GM21528 (cell line): ENCODE measurements at regions not wholly inside any gene's neighbourhood (a gene's known extent, or its start where the extent isn't known, plus 50 kb on each side); places are given as distances from the start of the nearest gene placed in this dataset.
A peak's percentile ranks its signal among the peaks of the same experiment; 100 is the strongest.
"Not testable (repeated sequence)": the region's sequence is repeated elsewhere in the genome, so short reads cannot be mapped to it uniquely, and the experiment has no call there.

Source experiments
- ATAC-seq: cut with Tn5 transposase; IDR thresholded peaks from one replicate; pipeline ENCODE4 v1.9.1; 2021; ENCODE audit warnings: mild to moderate bottlenecking, moderate library complexity; ENCODE audit not compliant: unreplicated experiment, low FRiP score

DNA sequence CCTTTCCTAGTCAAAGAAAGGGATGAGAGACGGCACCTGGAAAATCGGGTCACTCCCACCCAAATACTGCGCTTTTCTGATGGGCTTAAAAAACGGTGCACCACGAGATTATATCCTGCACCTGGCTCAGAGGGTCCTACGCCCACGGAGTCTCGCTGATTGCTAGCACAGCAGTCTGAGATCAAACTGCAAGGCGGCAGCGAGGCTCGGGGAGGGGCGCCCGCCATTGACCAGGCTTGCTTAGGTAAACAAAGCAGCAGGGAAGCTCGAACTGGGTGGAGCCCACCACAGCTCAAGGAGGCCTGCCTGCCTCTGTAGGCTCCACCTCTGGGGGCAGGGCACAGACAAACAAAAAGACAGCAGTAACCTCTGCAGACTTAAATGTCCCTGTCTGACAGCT, 309.9 kb downstream of the KIF20B start:
- ATAC-seq: not testable (repeated sequence)

GRCh38 chr10:90018819-90019218, 317.4 kb downstream of the KIF20B start:
- ATAC-seq: no peak

GRCh38 chr10:90020506-90020905, 319.1 kb downstream of the KIF20B start:
- ATAC-seq: no peak

GRCh38 chr10:90023950-90024349, 322.6 kb downstream of the KIF20B start:
- no peak for ATAC-seq

- ATAC-seq: no peak
Observed at GRCh38 chr10:90028312-90028711, 326.9 kb downstream of the KIF20B start.

GRCh38 chr10:90031776-90032175, 330.4 kb downstream of the KIF20B start:
- ATAC-seq: no peak

DNA sequence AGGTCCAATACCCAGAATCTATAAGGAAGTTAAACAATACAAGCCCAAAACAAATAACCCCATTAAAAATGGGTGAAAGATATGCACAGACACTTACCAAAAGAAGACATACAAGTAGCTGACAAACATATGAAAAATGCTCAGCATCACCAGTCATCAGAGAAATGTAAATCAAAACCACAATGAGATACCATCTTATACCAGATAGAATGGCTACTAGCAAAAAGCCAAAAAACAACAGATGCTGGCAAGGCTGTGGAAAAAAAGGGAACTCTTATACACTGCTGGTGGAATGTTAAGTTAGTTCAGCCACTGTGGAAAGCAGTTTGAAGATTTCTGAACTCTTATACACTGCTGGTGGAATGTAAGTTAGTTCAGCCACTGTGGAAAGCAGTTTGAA, 331.1 kb downstream of the KIF20B start:
- no peak for ATAC-seq

DNA sequence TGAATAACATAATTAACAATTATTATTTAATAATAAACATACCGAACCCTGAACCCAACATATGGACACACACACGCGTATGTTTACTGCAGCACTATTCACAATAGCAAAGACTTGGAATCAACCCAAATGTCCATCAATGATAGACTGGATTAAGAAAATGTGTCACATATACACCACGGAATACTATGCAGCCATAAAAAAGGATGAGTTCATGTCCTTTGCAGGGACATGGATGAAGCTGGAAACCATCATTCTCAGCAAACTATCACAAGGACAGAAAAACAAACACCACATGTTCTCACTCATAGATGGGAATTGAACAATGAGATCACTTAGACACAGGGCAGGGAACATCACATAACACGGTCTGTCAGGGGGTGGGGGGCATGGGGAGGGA, 333.5 kb downstream of the KIF20B start:
- ATAC-seq: not testable (repeated sequence)

DNA sequence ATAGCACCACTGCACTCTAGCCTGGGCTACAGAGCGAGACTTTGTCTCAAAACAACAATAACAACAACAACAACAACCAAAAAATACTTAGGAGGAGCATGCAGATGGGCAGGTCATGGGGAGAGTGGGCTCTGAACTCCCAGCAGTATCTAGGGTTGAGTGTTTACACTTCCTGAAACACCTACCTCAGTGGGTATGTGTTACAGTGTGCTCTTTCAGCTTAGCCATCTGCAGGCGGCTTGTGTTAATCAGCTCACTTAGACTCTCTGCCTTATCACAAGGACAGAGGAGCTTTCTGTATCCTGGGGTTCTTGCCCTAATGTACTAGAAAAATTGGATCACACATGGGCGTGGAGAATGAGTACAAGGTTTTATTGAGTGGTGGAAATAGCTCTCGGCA, 340.2 kb downstream of the KIF20B start:
- ATAC-seq: no peak

DNA sequence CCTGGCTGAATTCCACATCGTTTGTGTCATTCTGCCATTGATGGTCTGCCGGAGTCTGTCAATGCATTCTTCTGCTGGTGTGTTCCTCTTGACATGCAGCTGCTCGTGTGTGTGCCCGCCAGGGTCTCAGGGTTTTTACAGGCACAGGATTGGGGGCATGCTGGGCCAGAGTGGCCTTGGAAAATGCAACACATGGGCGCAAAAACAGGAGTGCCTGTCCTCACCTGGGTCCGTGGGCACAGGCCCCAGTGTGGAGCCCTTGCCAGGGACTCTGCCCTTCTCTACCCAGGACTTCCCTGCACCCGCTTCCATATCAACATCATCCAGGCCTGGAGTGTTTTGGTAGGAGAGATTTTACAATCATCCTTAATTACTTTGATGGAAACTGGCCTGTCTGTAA, 340.7 kb downstream of the KIF20B start:
- ATAC-seq: no peak

- ATAC-seq: peak; percentile 88
Observed at GRCh38 chr10:90047243-90047729, 345.9 kb downstream of the KIF20B start.

DNA sequence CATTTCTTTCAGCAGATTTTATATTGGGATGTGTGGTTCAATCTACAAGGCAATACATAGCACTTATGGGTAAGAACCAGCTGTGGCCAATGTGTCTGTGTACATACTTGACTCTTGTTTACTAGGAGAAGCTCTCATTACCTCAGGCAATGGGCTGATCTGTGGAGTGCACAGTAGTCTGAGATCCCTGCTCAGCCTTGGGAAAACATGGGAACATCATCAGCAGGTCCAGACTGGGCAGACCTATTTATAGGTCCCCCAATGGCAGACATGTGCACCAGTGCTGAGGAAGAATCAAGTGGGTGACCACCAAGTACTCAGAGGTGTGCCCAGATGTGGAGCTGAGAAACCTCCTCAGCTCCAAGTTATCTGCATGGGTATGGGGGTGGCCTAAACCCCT, 349.7 kb downstream of the KIF20B start:
- no peak for ATAC-seq

- peak; percentile 37 for ATAC-seq
Observed at GRCh38 chr10:90051474-90051873, 350.1 kb downstream of the KIF20B start.

DNA sequence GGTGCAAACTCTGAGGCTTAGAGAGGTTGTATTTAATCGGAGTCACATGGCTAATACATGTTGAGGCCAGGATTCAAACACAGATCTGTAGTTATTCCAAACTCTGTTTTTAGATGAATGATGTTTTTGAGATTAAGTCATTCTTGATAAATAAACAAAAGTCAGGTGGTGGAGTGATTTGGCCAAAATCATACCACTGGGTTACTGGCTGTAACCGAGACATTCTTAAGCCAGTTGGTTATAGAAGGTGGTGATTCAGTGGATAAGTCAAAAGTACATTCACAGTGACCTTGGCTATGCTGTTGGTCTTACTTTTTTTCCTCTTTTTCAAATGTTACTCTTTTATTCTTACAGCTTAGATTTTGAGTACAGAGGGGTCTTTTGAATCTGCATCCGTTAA, 361.4 kb downstream of the KIF20B start:
- ATAC-seq: no peak

- no peak for ATAC-seq
Observed at GRCh38 chr10:90064295-90064694, 362.9 kb downstream of the KIF20B start.

- no peak for ATAC-seq
Observed at GRCh38 chr10:90066435-90066834, 365.0 kb downstream of the KIF20B start.

GRCh38 chr10:90075995-90076394, 374.6 kb downstream of the KIF20B start:
- no peak for ATAC-seq

GRCh38 chr10:90079819-90080218, 378.4 kb downstream of the KIF20B start:
- no peak for ATAC-seq

DNA sequence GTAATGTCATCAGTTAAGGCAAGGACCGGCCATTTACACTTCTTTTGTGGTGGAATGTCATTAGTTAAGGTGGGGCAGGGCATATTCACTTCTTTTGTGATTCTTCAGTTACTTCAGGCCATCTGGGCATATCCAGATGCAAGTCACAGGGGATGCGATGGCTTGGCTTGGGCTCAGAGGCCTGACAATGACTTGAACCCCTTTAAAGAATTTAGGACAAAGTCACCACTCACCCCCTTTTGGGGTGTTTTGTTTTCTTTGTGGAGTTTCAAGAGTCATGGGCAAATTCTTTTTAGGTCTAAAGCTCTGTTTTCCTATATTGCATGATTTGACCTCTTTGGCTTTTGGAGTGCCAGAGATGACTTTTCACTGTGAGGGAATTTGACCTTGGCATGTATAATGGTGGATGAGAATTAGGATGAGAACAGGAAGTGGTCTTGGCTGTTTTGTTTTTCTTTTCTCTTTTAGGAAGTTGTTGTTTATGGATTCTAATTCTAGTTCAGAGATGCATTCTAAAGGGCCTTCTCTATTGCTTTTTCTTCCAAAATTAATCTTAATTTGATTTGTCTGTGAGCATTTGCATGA, 385.3 kb downstream of the KIF20B start:
- not testable (repeated sequence) for ATAC-seq

DNA sequence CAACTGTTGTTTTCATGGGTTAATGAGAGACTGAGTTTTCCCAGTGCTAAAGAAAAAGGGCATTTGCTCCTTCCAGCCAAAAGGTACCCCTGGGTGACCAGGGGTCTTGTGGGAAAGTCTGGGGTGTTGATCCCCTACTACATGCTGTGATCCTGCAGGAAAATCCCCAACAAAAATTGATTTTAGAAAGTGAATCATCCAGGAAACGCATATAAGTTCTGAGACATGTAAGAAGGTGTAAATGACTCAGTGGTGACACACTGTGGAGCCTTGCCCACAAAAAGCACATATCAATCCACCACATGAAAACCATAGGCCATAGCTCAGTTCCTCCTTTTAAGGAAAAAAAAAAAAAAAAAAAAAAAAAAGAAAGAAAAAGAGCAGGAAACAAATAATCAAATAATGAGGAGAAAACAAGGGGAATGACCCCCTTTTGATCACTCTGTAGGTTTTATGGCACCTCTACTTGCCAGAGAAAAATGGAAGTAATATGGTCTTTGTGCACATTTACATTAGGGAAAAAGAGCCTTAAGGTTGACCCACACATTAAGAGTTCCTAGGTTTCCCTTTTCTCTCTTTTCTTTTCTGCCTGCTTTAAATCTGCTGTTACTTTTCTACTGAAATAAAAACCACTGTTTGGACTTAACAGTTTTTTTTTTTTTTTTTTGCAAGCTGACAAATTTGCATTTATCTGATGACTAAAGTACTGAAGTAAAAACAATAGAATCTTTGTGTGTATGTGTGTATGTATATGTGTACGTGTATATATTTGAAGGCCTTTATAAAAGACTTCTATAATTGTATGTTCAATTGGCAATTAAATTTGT, 386.0 kb downstream of the KIF20B start:
- ATAC-seq: no peak

DNA sequence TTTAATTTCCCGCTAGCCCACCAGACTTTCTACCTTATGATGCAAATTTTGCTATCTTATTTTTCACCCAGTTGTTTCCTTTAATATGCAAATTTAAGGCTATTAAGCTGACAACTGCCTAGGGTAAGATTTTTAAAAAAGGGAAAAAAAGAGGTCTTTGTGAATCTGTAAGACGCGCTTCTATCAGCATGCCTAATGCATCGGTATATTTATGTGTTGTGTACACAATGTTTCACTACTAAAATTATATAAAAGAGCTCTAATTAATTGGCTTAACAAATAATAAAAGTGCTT, 386.6 kb downstream of the KIF20B start:
- ATAC-seq: no peak

- no peak for ATAC-seq
Observed at GRCh38 chr10:90089719-90090118, 388.3 kb downstream of the KIF20B start.
